SK-N-SH treated with all-trans-retinoic acid at 6 μM for 48 hours (cell line): ENCODE measurements at regions not wholly inside any gene's neighbourhood (a gene's known extent, or its start where the extent isn't known, plus 50 kb on each side); places are given as distances from the start of the nearest gene placed in this dataset.

Source experiments
- ATAC-seq: fragments of 200-7000 bp; cut with Tn5 transposase; 3 replicates; pipeline ENCODE4 v1.9.1; 2020; ENCODE audit warnings: mild to moderate bottlenecking, moderate library complexity
- BACH2 ChIP-seq: fragments of 250-450 bp; sonication (Bioruptor Pico); IDR thresholded peaks from 2 replicates; pipeline ENCODE4 v1.9.0; 2021; ENCODE audit warnings: mild to moderate bottlenecking, borderline replicate concordance
- ESRRG ChIP-seq: fragments of 250-450 bp; sonication (Bioruptor Pico); IDR thresholded peaks from 2 replicates; pipeline ENCODE4 v1.6.1; 2021; ENCODE audit warnings: mild to moderate bottlenecking
- GLIS3 ChIP-seq: fragments of 250-450 bp; sonication (Bioruptor Pico); IDR thresholded peaks from 2 replicates; pipeline ENCODE4 v1.5.0; 2020; ENCODE audit warnings: mild to moderate bottlenecking, moderate library complexity
- ISL1 ChIP-seq: fragments of 250-450 bp; sonication (Bioruptor Pico); IDR thresholded peaks from 2 replicates; pipeline ENCODE4 v2.1.2; 2022; ENCODE audit warnings: mild to moderate bottlenecking, moderate library complexity
- PPARA ChIP-seq: fragments of 250-450 bp; sonication (Bioruptor Pico); IDR thresholded peaks from 2 replicates; pipeline ENCODE4 v1.5.0; 2020; ENCODE audit warnings: mild to moderate bottlenecking, borderline replicate concordance
- RARB ChIP-seq: fragments of 250-450 bp; sonication (Bioruptor Pico); IDR thresholded peaks from 2 replicates; pipeline ENCODE4 v1.8.0; 2021; ENCODE audit warnings: mild to moderate bottlenecking, moderate library complexity
- SNAI2 ChIP-seq: fragments of 250-450 bp; sonication (Bioruptor Pico); IDR thresholded peaks from 2 replicates; pipeline ENCODE4 v1.5.0; 2020; ENCODE audit warnings: mild to moderate bottlenecking, moderate library complexity
- ZC3H10 ChIP-seq: fragments of 250-450 bp; sonication (Bioruptor Pico); IDR thresholded peaks from 2 replicates; pipeline ENCODE4 v1.5.1; 2021; ENCODE audit warnings: mild to moderate bottlenecking, moderate library complexity
- ZFP30 ChIP-seq: fragments of 450-650 bp; formaldehyde crosslinking; IDR thresholded peaks from 2 replicates; pipeline ENCODE4 v1.5.0; 2022; ENCODE audit warnings: mild to moderate bottlenecking, moderate library complexity
- ZNF565 ChIP-seq: fragments of 450-650 bp; formaldehyde crosslinking; conservative IDR thresholded peaks from 2 replicates; pipeline ENCODE4 v1.5.0; 2020; ENCODE audit warnings: low read depth, mild to moderate bottlenecking, moderate library complexity
- ZNF70 ChIP-seq: fragments of 450-650 bp; formaldehyde crosslinking; IDR thresholded peaks from 2 replicates; pipeline ENCODE4 v1.5.0; 2020; ENCODE audit warnings: mild to moderate bottlenecking, moderate library complexity
- ZNF8 ChIP-seq: fragments of 450-650 bp; formaldehyde crosslinking; IDR thresholded peaks from 2 replicates; pipeline ENCODE4 v1.5.0; 2020; ENCODE audit warnings: mild to moderate bottlenecking, moderate library complexity
- TF ChIP-seq, protein P1 (sequence below): fragments of 250-450 bp; sonication (Bioruptor Pico); IDR thresholded peaks from 2 replicates; pipeline ENCODE4 v1.8.0; 2021; ENCODE audit warnings: low read depth, mild to moderate bottlenecking, moderate library complexity, borderline replicate concordance
- TF ChIP-seq, protein P2 (sequence below): fragments of 250-450 bp; sonication (Bioruptor Pico); IDR thresholded peaks from 2 replicates; pipeline ENCODE4 v1.8.0; 2020; ENCODE audit warnings: mild to moderate bottlenecking, moderate library complexity, borderline replicate concordance
- TF ChIP-seq, protein P3 (sequence below): fragments of 250-450 bp; sonication (Bioruptor Pico); IDR thresholded peaks from 2 replicates; pipeline ENCODE4 v1.5.1; 2021; ENCODE audit warnings: mild to moderate bottlenecking, moderate library complexity
- TF ChIP-seq, protein P4 (sequence below): fragments of 250-450 bp; sonication (Bioruptor Pico); IDR thresholded peaks from 2 replicates; pipeline ENCODE4 v1.5.1; 2020; ENCODE audit warnings: low read depth, mild to moderate bottlenecking, moderate library complexity
- TF ChIP-seq, protein P5 (sequence below): fragments of 250-450 bp; sonication (Bioruptor Pico); IDR thresholded peaks from 2 replicates; pipeline ENCODE4 v1.5.0; 2020; ENCODE audit warnings: mild to moderate bottlenecking, moderate library complexity

DNA sequence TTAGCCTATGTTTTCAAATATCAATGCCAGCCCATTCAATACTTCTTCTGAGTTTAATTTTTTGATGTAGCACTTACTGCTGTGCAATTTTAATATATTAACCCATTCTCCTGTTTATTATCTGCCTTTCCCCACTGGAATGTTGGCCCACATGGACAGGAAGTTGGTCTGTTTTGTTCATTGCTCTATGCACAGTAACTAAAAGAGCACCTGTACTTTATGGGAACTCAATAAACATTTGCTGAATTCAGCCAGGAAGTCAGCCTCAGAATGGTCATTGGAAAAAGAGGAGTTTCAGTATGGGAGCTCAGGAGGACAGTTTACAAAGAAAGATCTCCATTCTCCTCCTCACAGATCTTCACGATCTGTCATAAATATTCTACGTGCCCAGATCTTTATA lies 510.5 kb upstream of the AGA start:
- TF ChIP-seq, protein P1, sequence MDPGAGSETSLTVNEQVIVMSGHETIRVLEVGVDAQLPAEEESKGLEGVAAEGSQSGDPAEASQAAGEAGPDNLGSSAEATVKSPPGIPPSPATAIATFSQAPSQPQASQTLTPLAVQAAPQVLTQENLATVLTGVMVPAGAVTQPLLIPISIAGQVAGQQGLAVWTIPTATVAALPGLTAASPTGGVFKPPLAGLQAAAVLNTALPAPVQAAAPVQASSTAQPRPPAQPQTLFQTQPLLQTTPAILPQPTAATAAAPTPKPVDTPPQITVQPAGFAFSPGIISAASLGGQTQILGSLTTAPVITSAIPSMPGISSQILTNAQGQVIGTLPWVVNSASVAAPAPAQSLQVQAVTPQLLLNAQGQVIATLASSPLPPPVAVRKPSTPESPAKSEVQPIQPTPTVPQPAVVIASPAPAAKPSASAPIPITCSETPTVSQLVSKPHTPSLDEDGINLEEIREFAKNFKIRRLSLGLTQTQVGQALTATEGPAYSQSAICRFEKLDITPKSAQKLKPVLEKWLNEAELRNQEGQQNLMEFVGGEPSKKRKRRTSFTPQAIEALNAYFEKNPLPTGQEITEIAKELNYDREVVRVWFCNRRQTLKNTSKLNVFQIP (CRISPR knock-in tag), result no peak
- TF ChIP-seq RARB (CRISPR knock-in tag) (no peak), ISL1 (CRISPR knock-in tag) (no peak), BACH2 (CRISPR knock-in tag) (no peak), ZFP30 (CRISPR knock-in tag) (no peak)
- TF ChIP-seq, protein P2, sequence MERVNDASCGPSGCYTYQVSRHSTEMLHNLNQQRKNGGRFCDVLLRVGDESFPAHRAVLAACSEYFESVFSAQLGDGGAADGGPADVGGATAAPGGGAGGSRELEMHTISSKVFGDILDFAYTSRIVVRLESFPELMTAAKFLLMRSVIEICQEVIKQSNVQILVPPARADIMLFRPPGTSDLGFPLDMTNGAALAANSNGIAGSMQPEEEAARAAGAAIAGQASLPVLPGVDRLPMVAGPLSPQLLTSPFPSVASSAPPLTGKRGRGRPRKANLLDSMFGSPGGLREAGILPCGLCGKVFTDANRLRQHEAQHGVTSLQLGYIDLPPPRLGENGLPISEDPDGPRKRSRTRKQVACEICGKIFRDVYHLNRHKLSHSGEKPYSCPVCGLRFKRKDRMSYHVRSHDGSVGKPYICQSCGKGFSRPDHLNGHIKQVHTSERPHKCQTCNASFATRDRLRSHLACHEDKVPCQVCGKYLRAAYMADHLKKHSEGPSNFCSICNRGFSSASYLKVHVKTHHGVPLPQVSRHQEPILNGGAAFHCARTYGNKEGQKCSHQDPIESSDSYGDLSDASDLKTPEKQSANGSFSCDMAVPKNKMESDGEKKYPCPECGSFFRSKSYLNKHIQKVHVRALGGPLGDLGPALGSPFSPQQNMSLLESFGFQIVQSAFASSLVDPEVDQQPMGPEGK (CRISPR knock-in tag), result no peak
- ATAC-seq, result no peak

DNA sequence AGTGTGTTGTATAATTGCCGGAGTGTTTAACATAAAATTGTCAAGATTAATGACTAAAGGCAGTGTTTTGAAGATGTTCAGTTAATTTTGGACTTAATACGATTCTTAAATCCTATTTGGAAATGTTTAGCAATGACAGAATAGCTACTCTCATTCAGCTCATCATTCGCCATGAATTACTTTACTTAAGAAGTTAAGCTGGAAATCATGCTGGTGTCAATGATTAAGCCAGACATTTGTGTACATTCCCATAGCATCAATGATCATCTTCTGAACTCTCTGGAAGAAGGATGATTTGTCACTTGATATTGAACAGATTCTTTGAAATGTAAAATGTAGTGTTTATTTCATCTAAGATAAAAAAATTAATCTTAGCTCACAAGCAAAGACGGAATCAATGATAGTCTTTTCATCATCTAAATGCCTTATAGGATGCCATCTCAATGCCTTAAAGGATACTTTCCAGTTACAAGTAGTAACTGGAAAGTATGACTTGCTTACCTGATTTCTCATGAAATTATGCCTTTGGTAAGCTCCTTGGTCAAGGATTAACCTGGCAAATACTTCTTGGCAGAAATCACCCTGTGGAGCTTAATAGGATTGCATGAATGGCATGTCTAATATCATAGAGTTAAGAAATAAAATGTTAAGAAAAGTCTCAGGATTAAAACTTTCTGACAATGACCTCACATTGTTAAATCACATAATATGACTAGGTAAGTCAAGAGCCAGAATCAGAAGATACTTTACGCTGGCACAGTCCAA lies 515.5 kb upstream of the AGA start:
- TF ChIP-seq, protein P1 (CRISPR knock-in tag), result no peak
- no peak for TF ChIP-seq ZNF70 (CRISPR knock-in tag)
- no peak for TF ChIP-seq SNAI2 (CRISPR knock-in tag)
- no peak for TF ChIP-seq ZC3H10
- TF ChIP-seq ESRRG (CRISPR knock-in tag), result no peak
- TF ChIP-seq, protein P3, sequence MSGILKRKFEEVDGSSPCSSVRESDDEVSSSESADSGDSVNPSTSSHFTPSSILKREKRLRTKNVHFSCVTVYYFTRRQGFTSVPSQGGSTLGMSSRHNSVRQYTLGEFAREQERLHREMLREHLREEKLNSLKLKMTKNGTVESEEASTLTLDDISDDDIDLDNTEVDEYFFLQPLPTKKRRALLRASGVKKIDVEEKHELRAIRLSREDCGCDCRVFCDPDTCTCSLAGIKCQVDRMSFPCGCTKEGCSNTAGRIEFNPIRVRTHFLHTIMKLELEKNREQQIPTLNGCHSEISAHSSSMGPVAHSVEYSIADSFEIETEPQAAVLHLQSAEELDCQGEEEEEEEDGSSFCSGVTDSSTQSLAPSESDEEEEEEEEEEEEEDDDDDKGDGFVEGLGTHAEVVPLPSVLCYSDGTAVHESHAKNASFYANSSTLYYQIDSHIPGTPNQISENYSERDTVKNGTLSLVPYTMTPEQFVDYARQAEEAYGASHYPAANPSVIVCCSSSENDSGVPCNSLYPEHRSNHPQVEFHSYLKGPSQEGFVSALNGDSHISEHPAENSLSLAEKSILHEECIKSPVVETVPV, result no peak
- TF ChIP-seq, protein P4, sequence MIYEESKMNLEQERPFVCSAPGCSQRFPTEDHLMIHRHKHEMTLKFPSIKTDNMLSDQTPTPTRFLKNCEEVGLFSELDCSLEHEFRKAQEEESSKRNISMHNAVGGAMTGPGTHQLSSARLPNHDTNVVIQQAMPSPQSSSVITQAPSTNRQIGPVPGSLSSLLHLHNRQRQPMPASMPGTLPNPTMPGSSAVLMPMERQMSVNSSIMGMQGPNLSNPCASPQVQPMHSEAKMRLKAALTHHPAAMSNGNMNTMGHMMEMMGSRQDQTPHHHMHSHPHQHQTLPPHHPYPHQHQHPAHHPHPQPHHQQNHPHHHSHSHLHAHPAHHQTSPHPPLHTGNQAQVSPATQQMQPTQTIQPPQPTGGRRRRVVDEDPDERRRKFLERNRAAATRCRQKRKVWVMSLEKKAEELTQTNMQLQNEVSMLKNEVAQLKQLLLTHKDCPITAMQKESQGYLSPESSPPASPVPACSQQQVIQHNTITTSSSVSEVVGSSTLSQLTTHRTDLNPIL (CRISPR knock-in tag), result no peak
- no peak for TF ChIP-seq BACH2 (CRISPR knock-in tag)
- TF ChIP-seq RARB (CRISPR knock-in tag), result no peak
- no peak for TF ChIP-seq PPARA (CRISPR knock-in tag)
- TF ChIP-seq GLIS3 (CRISPR knock-in tag), result no peak
- TF ChIP-seq, protein P5, sequence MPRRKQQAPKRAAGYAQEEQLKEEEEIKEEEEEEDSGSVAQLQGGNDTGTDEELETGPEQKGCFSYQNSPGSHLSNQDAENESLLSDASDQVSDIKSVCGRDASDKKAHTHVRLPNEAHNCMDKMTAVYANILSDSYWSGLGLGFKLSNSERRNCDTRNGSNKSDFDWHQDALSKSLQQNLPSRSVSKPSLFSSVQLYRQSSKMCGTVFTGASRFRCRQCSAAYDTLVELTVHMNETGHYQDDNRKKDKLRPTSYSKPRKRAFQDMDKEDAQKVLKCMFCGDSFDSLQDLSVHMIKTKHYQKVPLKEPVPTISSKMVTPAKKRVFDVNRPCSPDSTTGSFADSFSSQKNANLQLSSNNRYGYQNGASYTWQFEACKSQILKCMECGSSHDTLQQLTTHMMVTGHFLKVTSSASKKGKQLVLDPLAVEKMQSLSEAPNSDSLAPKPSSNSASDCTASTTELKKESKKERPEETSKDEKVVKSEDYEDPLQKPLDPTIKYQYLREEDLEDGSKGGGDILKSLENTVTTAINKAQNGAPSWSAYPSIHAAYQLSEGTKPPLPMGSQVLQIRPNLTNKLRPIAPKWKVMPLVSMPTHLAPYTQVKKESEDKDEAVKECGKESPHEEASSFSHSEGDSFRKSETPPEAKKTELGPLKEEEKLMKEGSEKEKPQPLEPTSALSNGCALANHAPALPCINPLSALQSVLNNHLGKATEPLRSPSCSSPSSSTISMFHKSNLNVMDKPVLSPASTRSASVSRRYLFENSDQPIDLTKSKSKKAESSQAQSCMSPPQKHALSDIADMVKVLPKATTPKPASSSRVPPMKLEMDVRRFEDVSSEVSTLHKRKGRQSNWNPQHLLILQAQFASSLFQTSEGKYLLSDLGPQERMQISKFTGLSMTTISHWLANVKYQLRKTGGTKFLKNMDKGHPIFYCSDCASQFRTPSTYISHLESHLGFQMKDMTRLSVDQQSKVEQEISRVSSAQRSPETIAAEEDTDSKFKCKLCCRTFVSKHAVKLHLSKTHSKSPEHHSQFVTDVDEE, result no peak
- no peak for TF ChIP-seq ZNF565 (CRISPR knock-in tag)
- TF ChIP-seq, all 23 proteins: peak for 0
- ATAC-seq, result no peak

DNA sequence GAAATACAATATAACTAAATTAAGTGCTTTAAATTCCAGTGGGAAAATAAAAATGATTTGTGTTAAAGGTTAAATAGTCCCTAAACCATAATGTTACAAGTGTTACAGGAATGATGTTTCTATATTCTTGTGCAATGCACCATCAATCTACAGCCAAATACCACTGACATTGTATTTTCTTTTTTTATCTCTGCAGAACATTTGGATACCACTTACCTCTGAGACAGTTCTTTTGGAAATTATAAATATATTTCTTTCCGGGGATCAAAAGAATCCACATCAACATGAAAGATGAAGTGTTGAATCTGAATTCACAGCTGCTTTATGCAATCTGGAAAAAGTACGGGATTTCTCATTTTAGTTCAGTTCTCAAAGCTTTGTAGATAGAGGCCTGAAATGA lies 518.3 kb upstream of the AGA start:
- no peak for ATAC-seq
- TF ChIP-seq, protein P1 (CRISPR knock-in tag), result no peak
- TF ChIP-seq ZNF8 (no peak), ZNF70 (CRISPR knock-in tag) (no peak)
